Chondrocyte (in vitro differentiated cells): ENCODE measurements at regions not wholly inside any gene's neighbourhood (a gene's known extent, or its start where the extent isn't known, plus 50 kb on each side); places are given as distances from the start of the nearest gene placed in this dataset.

ENCODE experiments used
- DNase-seq: peaks from one replicate; pipeline ENCODE4 v3.0.0; 2021; ENCODE audit warnings: mixed read lengths, low spot score
- H3K27ac Mint-ChIP-seq: one replicate; pipeline ENCODE4 v1.8.0; 2021; ENCODE audit warnings: mild to moderate bottlenecking, moderate library complexity, mixed read lengths; ENCODE audit not compliant: unreplicated experiment
- H3K27me3 Mint-ChIP-seq: 2 replicates; pipeline ENCODE4 v1.8.0; 2021; ENCODE audit warnings: low read depth, mixed read lengths
- H3K36me3 Mint-ChIP-seq: 2 replicates; pipeline ENCODE4 v1.8.0; 2021; ENCODE audit warnings: low read depth, mixed read lengths
- H3K4me1 Mint-ChIP-seq: 2 replicates; pipeline ENCODE4 v1.8.0; 2021; ENCODE audit warnings: low read depth, mild to moderate bottlenecking, mixed read lengths
- H3K4me3 Mint-ChIP-seq: one replicate; pipeline ENCODE4 v1.8.0; 2021; ENCODE audit warnings: mild to moderate bottlenecking, moderate library complexity, mixed read lengths; ENCODE audit not compliant: unreplicated experiment
- H3K9me3 Mint-ChIP-seq: 2 replicates; pipeline ENCODE4 v1.8.0; 2021; ENCODE audit warnings: low read depth, mixed read lengths
- CTCF ChIP-seq: fragments of 200-600 bp; sonication (generic); IDR thresholded peaks from 2 replicates; pipeline ENCODE4 v1.5.0; 2021; ENCODE audit warnings: antibody characterized with exemption, mild to moderate bottlenecking, moderate library complexity

GRCh38 chr5:161212123-161212712 lies 334.3 kb downstream of the GABRB2 start:
- Mint-ChIP-seq H3K27ac (no peak overlapping the region), H3K27me3 (no peaks in the 10 kb centered on the region), H3K4me1 (no peaks in the 10 kb centered on the region), H3K9me3 (no peaks in the 10 kb centered on the region), H3K4me3 (no peak overlapping the region), H3K36me3 (no peaks in the 10 kb centered on the region)
- DNase-seq: no peak
- no peak for TF ChIP-seq CTCF

GRCh38 chr5:161201558-161201957 lies 345.0 kb downstream of the GABRB2 start:
- Mint-ChIP-seq H3K27ac (no peak overlapping the region), H3K27me3 (no peaks in the 10 kb centered on the region), H3K36me3 (no peaks in the 10 kb centered on the region), H3K4me1 (no peaks in the 10 kb centered on the region), H3K4me3 (no peak overlapping the region), H3K9me3 (peaks cover 25% of the 10 kb centered on the region)
- DNase-seq: no peak
- no peak for TF ChIP-seq CTCF

DNA sequence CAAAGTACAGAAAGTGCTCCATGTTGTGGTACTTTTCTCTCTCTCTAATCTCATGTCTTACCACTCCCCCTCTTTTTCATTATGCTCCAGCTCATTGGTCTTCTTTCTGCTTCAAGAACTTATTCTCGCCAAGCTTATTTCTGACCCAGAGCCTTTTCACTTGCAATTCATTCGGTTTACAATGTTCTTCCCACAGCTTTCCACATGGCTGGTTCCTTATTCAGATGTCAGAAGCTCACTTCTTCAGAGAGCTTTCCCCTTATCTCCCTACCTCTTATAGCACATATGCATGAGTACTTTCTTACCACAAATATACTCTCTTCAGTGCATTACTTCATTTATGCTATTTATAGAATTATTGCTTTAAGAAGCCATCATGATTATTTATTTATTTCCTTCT lies 338.8 kb upstream of the ATP10B start:
- H3K4me3 Mint-ChIP-seq: no peak overlapping the region
- no peak overlapping the region for H3K27ac Mint-ChIP-seq
- no peaks in the 10 kb centered on the region for H3K36me3 Mint-ChIP-seq
- peaks cover 6% of the 10 kb centered on the region for H3K9me3 Mint-ChIP-seq
- no peak for DNase-seq
- no peak for TF ChIP-seq CTCF
- no peaks in the 10 kb centered on the region for H3K4me1 Mint-ChIP-seq
- H3K27me3 Mint-ChIP-seq: peaks cover 2% of the 10 kb centered on the region

DNA sequence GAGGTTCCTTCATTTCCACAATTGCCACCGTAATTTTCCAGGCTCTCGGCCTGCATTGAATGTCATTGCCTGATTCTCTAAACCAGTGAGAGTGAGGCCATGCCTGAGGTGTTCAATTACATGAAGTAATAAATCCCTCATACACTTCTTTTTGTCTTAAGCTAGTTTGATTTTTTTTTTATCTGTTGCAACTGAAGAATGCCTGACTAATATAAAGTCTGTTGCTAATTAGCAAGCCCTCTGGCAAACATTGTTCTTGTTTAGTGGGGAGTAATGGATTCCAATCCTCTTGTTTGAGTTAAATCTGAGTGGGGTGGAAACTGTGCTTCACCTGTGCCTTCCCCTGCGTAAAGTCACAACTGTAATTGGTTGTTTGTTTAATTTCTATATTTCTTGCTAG lies 338.1 kb upstream of the ATP10B start:
- DNase-seq: no peak
- Mint-ChIP-seq H3K27me3 (peaks cover 2% of the 10 kb centered on the region), H3K36me3 (no peaks in the 10 kb centered on the region), H3K27ac (no peak overlapping the region), H3K9me3 (peaks cover 6% of the 10 kb centered on the region), H3K4me1 (no peaks in the 10 kb centered on the region), H3K4me3 (no peak overlapping the region)
- TF ChIP-seq CTCF: no peak

DNA sequence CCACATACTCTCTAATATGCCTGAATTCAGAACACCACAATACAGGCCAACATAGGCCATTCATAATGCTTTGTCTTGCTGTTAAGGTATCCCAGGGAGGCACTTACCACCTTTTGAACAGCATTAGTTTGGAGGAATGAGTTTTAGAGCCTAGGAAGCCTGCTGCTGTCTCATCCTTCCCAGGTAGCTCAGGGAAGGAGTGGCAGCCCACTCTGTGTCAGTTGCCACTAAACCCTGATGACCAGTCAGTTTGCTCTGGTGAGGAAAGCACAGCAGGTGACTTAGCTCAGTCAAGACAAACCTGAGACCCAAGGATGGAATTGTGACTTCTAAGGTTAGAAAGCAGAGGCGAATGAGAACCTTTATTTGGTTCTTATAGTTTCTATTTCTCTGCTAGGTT lies 337.4 kb upstream of the ATP10B start:
- TF ChIP-seq CTCF: no peak
- no peaks in the 10 kb centered on the region for H3K36me3 Mint-ChIP-seq
- H3K4me1 Mint-ChIP-seq: no peaks in the 10 kb centered on the region
- H3K27me3 Mint-ChIP-seq: peaks cover 2% of the 10 kb centered on the region
- H3K4me3 Mint-ChIP-seq: no peak overlapping the region
- peaks cover 6% of the 10 kb centered on the region for H3K9me3 Mint-ChIP-seq
- no peak overlapping the region for H3K27ac Mint-ChIP-seq
- DNase-seq: no peak
